H1 (cell line): ENCODE measurements at regions not wholly inside any gene's neighbourhood (a gene's known extent, or its start where the extent isn't known, plus 50 kb on each side); places are given as distances from the start of the nearest gene placed in this dataset.

Experiments used
- CTCF ChIP-seq, 3 experiments: IDR thresholded peaks; 1 replicate in 2 of 3; 2 replicates in 1 of 3; pipeline versions ENCODE4 v1.5.1 to v1.6.1; 2011; ENCODE audit warnings: low read length in 3 of 3, mild to moderate bottlenecking in 3 of 3, inconsistent platforms in 2 of 3, low read depth in 1 of 3, moderate library complexity in 1 of 3; ENCODE audit not compliant: insufficient read depth in 1 of 3; ENCODE audit errors: control extremely low read depth in 1 of 3
- KDM4A ChIP-seq: IDR thresholded peaks from one replicate; pipeline ENCODE4 v1.7.1; 2012; ENCODE audit warnings: low read depth, mild to moderate bottlenecking, moderate library complexity, low read length, inconsistent platforms; ENCODE audit not compliant: severe bottlenecking

DNA sequence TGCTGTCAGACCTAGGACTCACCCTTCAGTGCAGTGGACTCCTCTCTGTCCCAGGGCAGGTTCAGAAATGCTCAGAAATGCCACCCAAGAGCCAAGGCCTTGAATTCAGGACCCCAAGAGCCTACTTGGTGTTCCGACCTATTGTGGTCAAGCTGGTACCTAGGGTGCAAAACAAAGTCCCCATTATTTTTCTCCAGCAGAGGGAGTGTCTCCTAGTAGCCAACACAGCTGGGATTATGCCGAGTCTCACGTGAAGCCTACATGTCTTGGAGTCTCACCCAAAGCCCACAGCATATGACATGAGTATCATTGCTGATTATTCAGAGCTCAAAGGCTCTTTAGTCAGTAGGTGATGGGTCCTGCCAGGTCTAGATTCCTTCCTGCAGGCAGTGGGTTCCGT, 671.1 kb upstream of the SPRY2 start (continued):
- TF ChIP-seq CTCF (IDR thresholded peaks at IDR 0.05; ENCODE audit: control extremely low read depth in 1 of 3, insufficient read depth in 1 of 3, low read depth in 1 of 3, low read length in 3 of 3) = peak in 1 of 3 experiments; percentile 26; a peak in 1 of 4 replicates
- no peak for TF ChIP-seq KDM4A
